Liver (tissue), 3 donors: ENCODE measurements at regions not wholly inside any gene's neighbourhood (a gene's known extent, or its start where the extent isn't known, plus 50 kb on each side); places are given as distances from the start of the nearest gene placed in this dataset.

Experiments used
- EGR1 ChIP-seq, 2 donors: IDR thresholded peaks; 2 replicates each; pipeline ENCODE4 v1.6.1; 2016 to 2018; ENCODE audit warnings: antibody characterized with exemption in 2 of 2, low read depth in 2 of 2
- GABPA ChIP-seq, 2 donors: IDR thresholded peaks in 1 of 2; conservative IDR thresholded peaks in 1 of 2; 2 replicates each; pipeline ENCODE4 v1.6.1; 2016; ENCODE audit warnings: antibody characterized with exemption in 2 of 2, mild to moderate bottlenecking in 1 of 2, moderate library complexity in 1 of 2
- HNF4G ChIP-seq: IDR thresholded peaks from 2 replicates; pipeline ENCODE4 v1.6.1; 2016; ENCODE audit warnings: antibody characterized with exemption
- JUND ChIP-seq, 2 donors: IDR thresholded peaks; 2 replicates each; pipeline ENCODE4 v1.6.1; 2016; ENCODE audit warnings: antibody characterized with exemption in 2 of 2
- SP1 ChIP-seq: IDR thresholded peaks from 2 replicates; pipeline ENCODE4 v1.6.1; 2018; ENCODE audit warnings: antibody characterized with exemption, mild to moderate bottlenecking
- TF ChIP-seq, protein P1 (sequence below): fragments of 150-350 bp; IDR thresholded peaks from 2 replicates; pipeline ENCODE4 v1.5.1; 2017; ENCODE audit warnings: improper control_type of control experiment, low read depth, low read length; ENCODE audit not compliant: missing input control
- TF ChIP-seq, protein P2 (sequence below): IDR thresholded peaks from 2 replicates; pipeline ENCODE4 v1.6.1; 2016; ENCODE audit warnings: antibody characterized with exemption, mild to moderate bottlenecking
- TF ChIP-seq, protein P3 (sequence below): IDR thresholded peaks from 2 replicates; pipeline ENCODE4 v1.6.1; 2016; ENCODE audit warnings: antibody characterized with exemption
- TF ChIP-seq, protein P4 (sequence below): IDR thresholded peaks from 2 replicates; pipeline ENCODE4 v1.6.1; 2016; ENCODE audit warnings: antibody characterized with exemption
- donor health status: healthy.
- donor health status: healthy.

DNA sequence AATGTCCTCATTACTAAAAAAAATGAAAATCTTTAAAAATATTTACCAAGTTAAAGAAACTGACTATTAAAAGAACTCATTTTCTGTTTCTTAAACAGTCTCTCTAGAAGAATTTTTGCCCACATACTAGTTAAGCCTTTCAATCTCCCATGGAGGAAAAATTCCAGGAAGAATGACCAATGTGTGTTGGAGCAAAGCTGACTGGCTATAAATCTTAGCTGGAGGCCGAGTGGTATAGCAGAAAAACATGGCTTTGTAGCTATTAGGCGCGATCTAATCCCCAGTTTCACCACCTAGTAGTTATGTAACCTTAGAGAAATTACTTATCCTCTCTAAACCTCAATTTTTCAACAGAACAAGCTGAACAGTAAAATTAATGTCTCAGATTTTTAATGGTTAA lies 135.5 kb upstream of the PRLR start:
- TF ChIP-seq, protein P1, sequence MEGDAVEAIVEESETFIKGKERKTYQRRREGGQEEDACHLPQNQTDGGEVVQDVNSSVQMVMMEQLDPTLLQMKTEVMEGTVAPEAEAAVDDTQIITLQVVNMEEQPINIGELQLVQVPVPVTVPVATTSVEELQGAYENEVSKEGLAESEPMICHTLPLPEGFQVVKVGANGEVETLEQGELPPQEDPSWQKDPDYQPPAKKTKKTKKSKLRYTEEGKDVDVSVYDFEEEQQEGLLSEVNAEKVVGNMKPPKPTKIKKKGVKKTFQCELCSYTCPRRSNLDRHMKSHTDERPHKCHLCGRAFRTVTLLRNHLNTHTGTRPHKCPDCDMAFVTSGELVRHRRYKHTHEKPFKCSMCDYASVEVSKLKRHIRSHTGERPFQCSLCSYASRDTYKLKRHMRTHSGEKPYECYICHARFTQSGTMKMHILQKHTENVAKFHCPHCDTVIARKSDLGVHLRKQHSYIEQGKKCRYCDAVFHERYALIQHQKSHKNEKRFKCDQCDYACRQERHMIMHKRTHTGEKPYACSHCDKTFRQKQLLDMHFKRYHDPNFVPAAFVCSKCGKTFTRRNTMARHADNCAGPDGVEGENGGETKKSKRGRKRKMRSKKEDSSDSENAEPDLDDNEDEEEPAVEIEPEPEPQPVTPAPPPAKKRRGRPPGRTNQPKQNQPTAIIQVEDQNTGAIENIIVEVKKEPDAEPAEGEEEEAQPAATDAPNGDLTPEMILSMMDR, result no peak
- TF ChIP-seq EGR1 (IDR thresholded peaks at IDR 0.05; ENCODE audit: low read depth in 2 of 2), result no peak
- TF ChIP-seq, protein P2, sequence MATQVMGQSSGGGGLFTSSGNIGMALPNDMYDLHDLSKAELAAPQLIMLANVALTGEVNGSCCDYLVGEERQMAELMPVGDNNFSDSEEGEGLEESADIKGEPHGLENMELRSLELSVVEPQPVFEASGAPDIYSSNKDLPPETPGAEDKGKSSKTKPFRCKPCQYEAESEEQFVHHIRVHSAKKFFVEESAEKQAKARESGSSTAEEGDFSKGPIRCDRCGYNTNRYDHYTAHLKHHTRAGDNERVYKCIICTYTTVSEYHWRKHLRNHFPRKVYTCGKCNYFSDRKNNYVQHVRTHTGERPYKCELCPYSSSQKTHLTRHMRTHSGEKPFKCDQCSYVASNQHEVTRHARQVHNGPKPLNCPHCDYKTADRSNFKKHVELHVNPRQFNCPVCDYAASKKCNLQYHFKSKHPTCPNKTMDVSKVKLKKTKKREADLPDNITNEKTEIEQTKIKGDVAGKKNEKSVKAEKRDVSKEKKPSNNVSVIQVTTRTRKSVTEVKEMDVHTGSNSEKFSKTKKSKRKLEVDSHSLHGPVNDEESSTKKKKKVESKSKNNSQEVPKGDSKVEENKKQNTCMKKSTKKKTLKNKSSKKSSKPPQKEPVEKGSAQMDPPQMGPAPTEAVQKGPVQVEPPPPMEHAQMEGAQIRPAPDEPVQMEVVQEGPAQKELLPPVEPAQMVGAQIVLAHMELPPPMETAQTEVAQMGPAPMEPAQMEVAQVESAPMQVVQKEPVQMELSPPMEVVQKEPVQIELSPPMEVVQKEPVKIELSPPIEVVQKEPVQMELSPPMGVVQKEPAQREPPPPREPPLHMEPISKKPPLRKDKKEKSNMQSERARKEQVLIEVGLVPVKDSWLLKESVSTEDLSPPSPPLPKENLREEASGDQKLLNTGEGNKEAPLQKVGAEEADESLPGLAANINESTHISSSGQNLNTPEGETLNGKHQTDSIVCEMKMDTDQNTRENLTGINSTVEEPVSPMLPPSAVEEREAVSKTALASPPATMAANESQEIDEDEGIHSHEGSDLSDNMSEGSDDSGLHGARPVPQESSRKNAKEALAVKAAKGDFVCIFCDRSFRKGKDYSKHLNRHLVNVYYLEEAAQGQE, result no peak
- TF ChIP-seq JUND (IDR thresholded peaks at IDR 0.05), result no peak
- no peak for TF ChIP-seq SP1
- TF ChIP-seq, protein P3, sequence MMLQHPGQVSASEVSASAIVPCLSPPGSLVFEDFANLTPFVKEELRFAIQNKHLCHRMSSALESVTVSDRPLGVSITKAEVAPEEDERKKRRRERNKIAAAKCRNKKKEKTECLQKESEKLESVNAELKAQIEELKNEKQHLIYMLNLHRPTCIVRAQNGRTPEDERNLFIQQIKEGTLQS, result no peak
- TF ChIP-seq, protein P4, sequence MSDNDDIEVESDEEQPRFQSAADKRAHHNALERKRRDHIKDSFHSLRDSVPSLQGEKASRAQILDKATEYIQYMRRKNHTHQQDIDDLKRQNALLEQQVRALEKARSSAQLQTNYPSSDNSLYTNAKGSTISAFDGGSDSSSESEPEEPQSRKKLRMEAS, result no peak
- TF ChIP-seq GABPA (IDR thresholded peaks at IDR 0.05 in 1 of 2, conservative IDR thresholded peaks at IDR 0.05 in 1 of 2), result no peak
- no peak for TF ChIP-seq HNF4G
